ENCODE measurements at regions not wholly inside any gene's neighbourhood (a gene's known extent, or its start where the extent isn't known, plus 50 kb on each side); places are given as distances from the start of the nearest gene placed in this dataset.

DNA sequence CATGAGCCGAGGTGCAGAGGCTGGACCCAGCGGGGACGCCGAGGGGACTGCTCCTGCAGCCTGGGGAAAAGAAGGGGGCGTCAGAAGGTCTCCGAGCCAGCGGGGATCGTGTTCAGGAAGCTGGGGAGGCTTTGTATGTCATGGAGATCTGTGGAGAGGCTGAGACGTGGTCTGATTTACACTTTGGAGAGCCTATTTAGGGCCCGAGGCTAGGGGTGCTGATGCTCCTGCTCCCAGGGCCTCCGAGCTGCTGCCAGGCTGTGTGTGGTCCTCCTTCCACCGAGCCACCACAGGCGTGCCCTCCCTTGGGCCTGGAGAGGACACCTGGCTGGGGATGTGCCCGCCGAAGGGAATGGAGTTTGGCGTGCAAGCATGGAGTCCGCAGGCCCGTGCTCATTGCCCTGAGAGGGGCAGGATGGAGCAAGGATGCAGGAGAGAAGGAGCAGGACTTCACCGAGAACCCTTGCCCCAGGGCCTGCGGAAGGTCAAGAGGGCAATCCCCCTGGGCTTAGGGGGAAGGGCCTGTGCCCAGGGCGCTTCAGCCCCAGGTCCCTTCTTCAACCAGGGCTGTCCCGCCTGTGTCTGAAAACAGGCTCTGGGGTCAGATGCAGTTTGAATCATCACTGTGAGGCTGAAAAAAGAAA is 252.5 kb downstream of the VAPA start:
- TF ChIP-seq, protein P1, sequence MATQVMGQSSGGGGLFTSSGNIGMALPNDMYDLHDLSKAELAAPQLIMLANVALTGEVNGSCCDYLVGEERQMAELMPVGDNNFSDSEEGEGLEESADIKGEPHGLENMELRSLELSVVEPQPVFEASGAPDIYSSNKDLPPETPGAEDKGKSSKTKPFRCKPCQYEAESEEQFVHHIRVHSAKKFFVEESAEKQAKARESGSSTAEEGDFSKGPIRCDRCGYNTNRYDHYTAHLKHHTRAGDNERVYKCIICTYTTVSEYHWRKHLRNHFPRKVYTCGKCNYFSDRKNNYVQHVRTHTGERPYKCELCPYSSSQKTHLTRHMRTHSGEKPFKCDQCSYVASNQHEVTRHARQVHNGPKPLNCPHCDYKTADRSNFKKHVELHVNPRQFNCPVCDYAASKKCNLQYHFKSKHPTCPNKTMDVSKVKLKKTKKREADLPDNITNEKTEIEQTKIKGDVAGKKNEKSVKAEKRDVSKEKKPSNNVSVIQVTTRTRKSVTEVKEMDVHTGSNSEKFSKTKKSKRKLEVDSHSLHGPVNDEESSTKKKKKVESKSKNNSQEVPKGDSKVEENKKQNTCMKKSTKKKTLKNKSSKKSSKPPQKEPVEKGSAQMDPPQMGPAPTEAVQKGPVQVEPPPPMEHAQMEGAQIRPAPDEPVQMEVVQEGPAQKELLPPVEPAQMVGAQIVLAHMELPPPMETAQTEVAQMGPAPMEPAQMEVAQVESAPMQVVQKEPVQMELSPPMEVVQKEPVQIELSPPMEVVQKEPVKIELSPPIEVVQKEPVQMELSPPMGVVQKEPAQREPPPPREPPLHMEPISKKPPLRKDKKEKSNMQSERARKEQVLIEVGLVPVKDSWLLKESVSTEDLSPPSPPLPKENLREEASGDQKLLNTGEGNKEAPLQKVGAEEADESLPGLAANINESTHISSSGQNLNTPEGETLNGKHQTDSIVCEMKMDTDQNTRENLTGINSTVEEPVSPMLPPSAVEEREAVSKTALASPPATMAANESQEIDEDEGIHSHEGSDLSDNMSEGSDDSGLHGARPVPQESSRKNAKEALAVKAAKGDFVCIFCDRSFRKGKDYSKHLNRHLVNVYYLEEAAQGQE (IDR thresholded peaks at IDR 0.05; ENCODE audit: low read depth), result no peak
- TF ChIP-seq, protein P2, sequence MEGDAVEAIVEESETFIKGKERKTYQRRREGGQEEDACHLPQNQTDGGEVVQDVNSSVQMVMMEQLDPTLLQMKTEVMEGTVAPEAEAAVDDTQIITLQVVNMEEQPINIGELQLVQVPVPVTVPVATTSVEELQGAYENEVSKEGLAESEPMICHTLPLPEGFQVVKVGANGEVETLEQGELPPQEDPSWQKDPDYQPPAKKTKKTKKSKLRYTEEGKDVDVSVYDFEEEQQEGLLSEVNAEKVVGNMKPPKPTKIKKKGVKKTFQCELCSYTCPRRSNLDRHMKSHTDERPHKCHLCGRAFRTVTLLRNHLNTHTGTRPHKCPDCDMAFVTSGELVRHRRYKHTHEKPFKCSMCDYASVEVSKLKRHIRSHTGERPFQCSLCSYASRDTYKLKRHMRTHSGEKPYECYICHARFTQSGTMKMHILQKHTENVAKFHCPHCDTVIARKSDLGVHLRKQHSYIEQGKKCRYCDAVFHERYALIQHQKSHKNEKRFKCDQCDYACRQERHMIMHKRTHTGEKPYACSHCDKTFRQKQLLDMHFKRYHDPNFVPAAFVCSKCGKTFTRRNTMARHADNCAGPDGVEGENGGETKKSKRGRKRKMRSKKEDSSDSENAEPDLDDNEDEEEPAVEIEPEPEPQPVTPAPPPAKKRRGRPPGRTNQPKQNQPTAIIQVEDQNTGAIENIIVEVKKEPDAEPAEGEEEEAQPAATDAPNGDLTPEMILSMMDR (IDR thresholded peaks at IDR 0.05 in 2 of 3, conservative IDR thresholded peaks at IDR 0.05 in 1 of 3; ENCODE audit: borderline replicate concordance in 1 of 3, insufficient read depth in 1 of 3, low read depth in 2 of 3, low read length in 2 of 3), result no peak
- TF ChIP-seq POLR2A (IDR thresholded peaks at IDR 0.05; ENCODE audit: borderline replicate concordance, extremely low read depth, insufficient read depth, insufficient read length), result no peak
- TF ChIP-seq, protein P3, sequence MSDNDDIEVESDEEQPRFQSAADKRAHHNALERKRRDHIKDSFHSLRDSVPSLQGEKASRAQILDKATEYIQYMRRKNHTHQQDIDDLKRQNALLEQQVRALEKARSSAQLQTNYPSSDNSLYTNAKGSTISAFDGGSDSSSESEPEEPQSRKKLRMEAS (IDR thresholded peaks at IDR 0.05), result no peak
- TF ChIP-seq, protein P4, sequence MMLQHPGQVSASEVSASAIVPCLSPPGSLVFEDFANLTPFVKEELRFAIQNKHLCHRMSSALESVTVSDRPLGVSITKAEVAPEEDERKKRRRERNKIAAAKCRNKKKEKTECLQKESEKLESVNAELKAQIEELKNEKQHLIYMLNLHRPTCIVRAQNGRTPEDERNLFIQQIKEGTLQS (IDR thresholded peaks at IDR 0.05), result no peak

Measured in HCT116 (cell line).